ENCODE measurements at regions not wholly inside any gene's neighbourhood (a gene's known extent, or its start where the extent isn't known, plus 50 kb on each side); places are given as distances from the start of the nearest gene placed in this dataset.

DNA sequence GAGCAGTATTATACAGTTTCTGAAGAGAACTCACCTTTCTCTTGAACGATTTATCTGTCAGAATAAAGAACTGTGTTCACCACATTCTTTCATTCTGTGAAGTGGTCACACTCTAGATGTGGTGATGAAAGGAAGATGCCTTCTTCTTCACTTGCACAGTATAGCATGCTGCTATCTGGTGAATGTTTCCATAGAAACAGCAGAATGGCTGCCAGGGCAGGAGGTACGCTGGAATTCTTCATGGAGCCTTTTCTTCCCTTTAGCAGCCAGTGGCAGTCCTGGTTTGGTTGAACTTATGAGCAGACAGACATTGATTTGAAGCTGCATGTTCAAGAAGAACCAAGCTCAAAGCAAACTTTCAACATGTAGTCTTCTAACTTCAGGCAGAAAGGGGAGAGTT lies 1157.9 kb upstream of the LRRTM1 start:
- no peak for DNase-seq (ENCODE audit: low read depth, low spot score)

DNA sequence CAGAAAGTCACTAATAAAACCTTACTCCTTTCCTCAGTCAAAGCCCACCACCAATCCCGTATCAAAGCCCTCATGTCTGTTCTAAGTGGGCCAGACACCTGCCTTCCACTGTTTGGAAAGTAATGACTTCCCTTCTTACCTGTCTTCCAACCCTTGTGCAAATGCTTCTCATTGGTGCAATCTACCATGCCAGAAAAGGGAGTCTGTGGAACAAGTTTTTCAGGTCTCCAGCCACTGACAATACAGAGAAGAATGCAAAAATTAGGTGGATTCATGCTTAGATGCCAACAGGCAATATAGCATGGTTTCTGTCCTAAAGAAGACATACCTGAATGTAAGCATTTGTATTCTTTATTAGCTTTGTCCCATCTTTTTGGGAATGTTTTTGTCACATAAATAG lies 1140.6 kb upstream of the LRRTM1 start:
- Histone ChIP-seq H3K27me3 (ENCODE audit: insufficient read depth, insufficient read length) (no peaks in the 10 kb centered on the region), H3K9ac (ENCODE audit: insufficient read length, low read depth) (no peak overlapping the region), H3K9me3 (ENCODE audit: insufficient read depth, low read length) (no peaks in the 10 kb centered on the region), H3K4me1 (ENCODE audit: insufficient read depth, insufficient read length) (no peaks in the 10 kb centered on the region), H3K36me3 (ENCODE audit: insufficient read depth, insufficient read length, low read length) (no peaks in the 10 kb centered on the region), H3K4me3 (ENCODE audit: insufficient read length, low read depth) (no peak overlapping the region)
- DNase-seq (ENCODE audit: low read depth, low spot score) = no peak
- TF ChIP-seq YY1 (IDR thresholded peaks at IDR 0.05; ENCODE audit: insufficient read depth, insufficient read length) = no peak
- no peak for TF ChIP-seq ZNF274 (IDR thresholded peaks at IDR 0.05; ENCODE audit: low read depth, low read length)
- no peak for TF ChIP-seq SUZ12 (IDR thresholded peaks at IDR 0.05; ENCODE audit: extremely low read depth, insufficient read depth, insufficient read length)

More for the DNA sequence above, 1157.9 kb upstream of the LRRTM1 start:
- TF ChIP-seq ZNF274 (IDR thresholded peaks at IDR 0.05; ENCODE audit: low read depth, low read length) (no peak), SUZ12 (IDR thresholded peaks at IDR 0.05; ENCODE audit: extremely low read depth, insufficient read depth, insufficient read length) (no peak), YY1 (IDR thresholded peaks at IDR 0.05; ENCODE audit: insufficient read depth, insufficient read length) (no peak)
- Histone ChIP-seq H3K9me3 (ENCODE audit: insufficient read depth, low read length) (no peaks in the 10 kb centered on the region), H3K27me3 (ENCODE audit: insufficient read depth, insufficient read length) (no peaks in the 10 kb centered on the region), H3K36me3 (ENCODE audit: insufficient read depth, insufficient read length, low read length) (no peaks in the 10 kb centered on the region), H3K4me3 (ENCODE audit: insufficient read length, low read depth) (no peak overlapping the region), H3K9ac (ENCODE audit: insufficient read length, low read depth) (no peak overlapping the region), H3K4me1 (ENCODE audit: insufficient read depth, insufficient read length) (no peaks in the 10 kb centered on the region)

DNA sequence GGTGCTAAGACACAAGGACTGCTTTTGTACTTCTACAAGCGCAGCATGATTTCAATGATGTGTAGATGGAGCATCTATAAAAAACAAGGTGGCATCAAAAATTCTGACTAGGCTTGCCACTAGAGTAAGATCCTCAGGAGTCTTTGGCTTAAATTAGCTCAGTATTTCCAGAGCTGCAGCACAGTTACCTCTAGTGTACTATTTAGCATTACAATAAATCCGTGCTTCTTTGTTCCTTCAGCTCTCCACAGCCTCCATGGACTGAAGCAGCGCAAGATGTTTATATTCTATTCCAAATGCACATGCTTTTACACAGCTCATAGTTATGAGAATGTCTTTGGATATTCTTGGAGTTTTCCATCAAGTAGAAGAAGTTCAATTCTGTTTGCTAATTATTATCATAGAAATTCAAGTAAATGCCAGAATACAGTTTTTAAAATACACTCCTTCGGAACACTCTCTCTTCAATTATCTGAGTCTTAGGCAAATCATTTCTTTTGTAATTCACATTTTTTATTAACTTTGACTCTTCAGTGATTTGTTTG lies 1133.0 kb upstream of the LRRTM1 start:
- peak; percentile 5 for DNase-seq (ENCODE audit: low read depth, low spot score)
- Histone ChIP-seq H3K9ac (ENCODE audit: insufficient read length, low read depth) (no peak overlapping the region), H3K4me1 (ENCODE audit: insufficient read depth, insufficient read length) (no peaks in the 10 kb centered on the region), H3K9me3 (ENCODE audit: insufficient read depth, low read length) (no peaks in the 10 kb centered on the region), H3K4me3 (ENCODE audit: insufficient read length, low read depth) (no peak overlapping the region), H3K27me3 (ENCODE audit: insufficient read depth, insufficient read length) (no peaks in the 10 kb centered on the region), H3K36me3 (ENCODE audit: insufficient read depth, insufficient read length, low read length) (no peaks in the 10 kb centered on the region)
- TF ChIP-seq SUZ12 (IDR thresholded peaks at IDR 0.05; ENCODE audit: extremely low read depth, insufficient read depth, insufficient read length) = no peak
- TF ChIP-seq ZNF274 (IDR thresholded peaks at IDR 0.05; ENCODE audit: low read depth, low read length) = no peak
- TF ChIP-seq YY1 (IDR thresholded peaks at IDR 0.05; ENCODE audit: insufficient read depth, insufficient read length) = no peak

DNA sequence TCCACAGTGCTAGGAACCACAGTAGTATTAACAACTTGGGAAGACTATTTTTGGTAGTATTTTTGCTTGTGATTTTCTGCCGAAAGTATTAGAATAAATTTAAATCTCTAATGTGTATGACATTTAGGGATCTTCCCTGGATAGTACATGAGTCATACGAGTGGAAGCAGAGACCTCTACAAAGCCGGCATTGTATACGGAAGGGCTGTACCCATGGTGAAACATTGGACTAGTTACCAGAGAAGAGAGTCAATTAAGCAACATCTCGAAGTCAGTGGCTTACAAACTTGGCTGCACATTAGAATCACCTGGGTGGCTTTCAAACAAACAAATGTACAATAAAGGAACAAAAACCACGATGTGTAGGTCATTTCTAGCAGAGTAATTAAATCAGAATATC lies 1131.7 kb upstream of the LRRTM1 start:
- DNase-seq (ENCODE audit: low read depth, low spot score) = no peak
- H3K4me3 ChIP-seq (ENCODE audit: insufficient read length, low read depth) = no peak overlapping the region
- H3K36me3 ChIP-seq (ENCODE audit: insufficient read depth, insufficient read length, low read length) = no peaks in the 10 kb centered on the region
- no peaks in the 10 kb centered on the region for H3K9me3 ChIP-seq (ENCODE audit: insufficient read depth, low read length)
- no peaks in the 10 kb centered on the region for H3K27me3 ChIP-seq (ENCODE audit: insufficient read depth, insufficient read length)
- no peak overlapping the region for H3K9ac ChIP-seq (ENCODE audit: insufficient read length, low read depth)
- no peaks in the 10 kb centered on the region for H3K4me1 ChIP-seq (ENCODE audit: insufficient read depth, insufficient read length)
- no peak for TF ChIP-seq SUZ12 (IDR thresholded peaks at IDR 0.05; ENCODE audit: extremely low read depth, insufficient read depth, insufficient read length)
- no peak for TF ChIP-seq ZNF274 (IDR thresholded peaks at IDR 0.05; ENCODE audit: low read depth, low read length)
- no peak for TF ChIP-seq YY1 (IDR thresholded peaks at IDR 0.05; ENCODE audit: insufficient read depth, insufficient read length)

DNA sequence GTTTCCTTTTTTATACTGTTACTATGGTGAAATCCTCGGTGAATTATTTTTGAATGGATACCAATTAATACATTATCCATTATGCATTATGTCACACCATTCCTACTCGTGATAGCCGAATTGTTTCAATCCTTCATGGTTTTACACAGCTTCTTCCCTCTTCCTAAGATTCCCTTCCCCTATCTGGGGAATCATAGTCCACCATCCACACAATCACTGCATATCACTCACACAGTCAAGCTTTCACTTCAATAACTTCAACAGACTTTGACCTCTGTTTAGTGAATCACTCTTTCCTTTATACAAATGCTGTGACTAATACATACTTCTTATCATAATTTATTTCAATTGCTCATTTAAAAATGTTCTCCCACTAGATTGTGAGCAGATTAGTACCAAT lies 1108.1 kb upstream of the LRRTM1 start:
- H3K9me3 ChIP-seq (ENCODE audit: insufficient read depth, low read length) = no peaks in the 10 kb centered on the region
- no peaks in the 10 kb centered on the region for H3K27me3 ChIP-seq (ENCODE audit: insufficient read depth, insufficient read length)
- no peak for DNase-seq (ENCODE audit: low read depth, low spot score)
- no peak overlapping the region for H3K4me3 ChIP-seq (ENCODE audit: insufficient read length, low read depth)
- H3K36me3 ChIP-seq (ENCODE audit: insufficient read depth, insufficient read length, low read length) = no peaks in the 10 kb centered on the region
- no peak overlapping the region for H3K9ac ChIP-seq (ENCODE audit: insufficient read length, low read depth)
- H3K4me1 ChIP-seq (ENCODE audit: insufficient read depth, insufficient read length) = no peaks in the 10 kb centered on the region
- no peak for TF ChIP-seq ZNF274 (IDR thresholded peaks at IDR 0.05; ENCODE audit: low read depth, low read length)
- no peak for TF ChIP-seq SUZ12 (IDR thresholded peaks at IDR 0.05; ENCODE audit: extremely low read depth, insufficient read depth, insufficient read length)

DNA sequence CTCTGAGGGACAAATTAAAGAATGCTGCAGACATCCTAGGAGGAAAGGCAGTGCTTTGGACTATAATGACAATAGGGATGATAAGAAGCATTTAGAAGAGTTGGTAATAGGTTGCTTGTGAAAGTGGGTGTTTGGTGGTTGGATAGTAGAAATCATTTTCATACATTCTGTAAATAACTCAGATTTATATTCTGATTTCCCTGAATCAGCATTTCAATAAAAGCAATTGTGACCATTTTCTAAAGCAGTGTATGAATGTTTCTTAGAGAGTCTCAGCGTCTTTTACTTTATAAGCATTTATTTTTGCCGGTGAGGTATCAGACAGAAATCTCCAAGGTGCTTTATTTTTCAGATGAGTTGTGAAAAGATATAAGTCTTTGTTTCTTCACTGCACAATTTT lies 1099.0 kb upstream of the LRRTM1 start:
- no peaks in the 10 kb centered on the region for H3K36me3 ChIP-seq (ENCODE audit: insufficient read depth, insufficient read length, low read length)
- TF ChIP-seq YY1 (IDR thresholded peaks at IDR 0.05; ENCODE audit: insufficient read depth, insufficient read length) (no peak), ZNF274 (IDR thresholded peaks at IDR 0.05; ENCODE audit: low read depth, low read length) (no peak), SUZ12 (IDR thresholded peaks at IDR 0.05; ENCODE audit: extremely low read depth, insufficient read depth, insufficient read length) (no peak)
- no peaks in the 10 kb centered on the region for H3K9me3 ChIP-seq (ENCODE audit: insufficient read depth, low read length)
- no peak for DNase-seq (ENCODE audit: low read depth, low spot score)
- H3K9ac ChIP-seq (ENCODE audit: insufficient read length, low read depth) = no peak overlapping the region
- no peaks in the 10 kb centered on the region for H3K27me3 ChIP-seq (ENCODE audit: insufficient read depth, insufficient read length)
- H3K4me1 ChIP-seq (ENCODE audit: insufficient read depth, insufficient read length) = no peaks in the 10 kb centered on the region
- H3K4me3 ChIP-seq (ENCODE audit: insufficient read length, low read depth) = no peak overlapping the region

DNA sequence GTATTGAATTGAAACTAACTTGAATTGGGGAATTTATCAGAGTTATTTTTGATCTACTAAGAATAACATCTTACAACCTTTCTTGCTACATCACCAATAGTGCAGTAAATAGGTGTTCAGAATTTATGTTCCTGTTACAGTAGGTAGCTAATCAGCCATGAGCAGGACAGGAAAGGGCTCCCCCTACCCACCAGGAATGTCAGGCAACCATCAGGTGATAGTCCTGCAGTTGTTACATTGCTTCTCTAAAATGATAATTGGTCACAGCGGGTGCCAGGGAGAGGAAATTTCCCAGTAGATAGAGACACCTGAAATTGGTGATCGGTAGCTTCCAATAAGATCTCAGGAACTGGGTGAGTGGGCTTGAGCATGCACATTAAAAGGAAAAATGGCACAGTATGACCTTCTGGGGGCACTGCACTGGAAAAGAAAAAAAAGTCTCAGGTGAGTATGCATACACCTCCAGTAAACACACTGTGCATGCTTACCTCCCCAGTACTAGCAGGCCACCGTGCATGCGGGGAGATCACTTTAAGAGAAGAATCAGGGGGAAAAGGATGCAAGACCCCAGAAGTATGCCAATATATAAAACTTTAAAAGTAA lies 1092.0 kb upstream of the LRRTM1 start:
- no peak overlapping the region for H3K9ac ChIP-seq (ENCODE audit: insufficient read length, low read depth)
- no peaks in the 10 kb centered on the region for H3K4me1 ChIP-seq (ENCODE audit: insufficient read depth, insufficient read length)
- no peaks in the 10 kb centered on the region for H3K27me3 ChIP-seq (ENCODE audit: insufficient read depth, insufficient read length)
- H3K36me3 ChIP-seq (ENCODE audit: insufficient read depth, insufficient read length, low read length) = no peaks in the 10 kb centered on the region
- no peak for TF ChIP-seq YY1 (IDR thresholded peaks at IDR 0.05; ENCODE audit: insufficient read depth, insufficient read length)
- TF ChIP-seq ZNF274 (IDR thresholded peaks at IDR 0.05; ENCODE audit: low read depth, low read length) = no peak
- TF ChIP-seq SUZ12 (IDR thresholded peaks at IDR 0.05; ENCODE audit: extremely low read depth, insufficient read depth, insufficient read length) = no peak
- no peaks in the 10 kb centered on the region for H3K9me3 ChIP-seq (ENCODE audit: insufficient read depth, low read length)
- no peak for DNase-seq (ENCODE audit: low read depth, low spot score)
- no peak overlapping the region for H3K4me3 ChIP-seq (ENCODE audit: insufficient read length, low read depth)

Measured in NT2/D1 (cell line).